Transverse colon (tissue), 4 donors: ENCODE measurements at regions not wholly inside any gene's neighbourhood (a gene's known extent, or its start where the extent isn't known, plus 50 kb on each side); places are given as distances from the start of the nearest gene placed in this dataset.

Source experiments
- CTCF ChIP-seq, 5 experiments: fragments of 200-600 bp in 3 of 5; fragments of 450-650 bp in 2 of 5; sonication (generic) in 3 of 5; IDR thresholded peaks; 1 replicate in 2 of 5; 2 replicates in 3 of 5; pipeline ENCODE4 v1.5.1; 2016 to 2017; ENCODE audit warnings: antibody characterized with exemption in 5 of 5, inconsistent platforms in 3 of 5, mild to moderate bottlenecking in 2 of 5, moderate library complexity in 1 of 5
- POLR2A ChIP-seq: fragments of 450-650 bp; IDR thresholded peaks from one replicate; pipeline ENCODE4 v1.6.1; 2016; ENCODE audit warnings: antibody characterized with exemption, mild to moderate bottlenecking, moderate library complexity
- POLR2AphosphoS5 ChIP-seq, 3 donors: sonication (generic); formaldehyde crosslinking; IDR thresholded peaks; one replicate each; pipeline ENCODE4 v1.6.1; 2016; ENCODE audit warnings: antibody characterized with exemption in 3 of 3

- TF ChIP-seq POLR2A (no peak), CTCF (IDR thresholded peaks at IDR 0.05) (no peak), POLR2AphosphoS5 (IDR thresholded peaks at IDR 0.05) (no peak)
Observed at GRCh38 chr12:93156086-93156716, 221.5 kb upstream of the NUDT4 start.
